Middle frontal gyrus (tissue), 1 donor: ENCODE measurements at regions not wholly inside any gene's neighbourhood (a gene's known extent, or its start where the extent isn't known, plus 50 kb on each side); places are given as distances from the start of the nearest gene placed in this dataset.

Experiments used
- DNase-seq: peaks from one replicate; pipeline ENCODE4 v3.0.0-alpha.2; 2015; ENCODE audit warnings: low spot score; ENCODE audit errors: extremely low spot score

GRCh38 chr4:41318839-41319530 is 62.3 kb downstream of the UCHL1 start:
- DNase-seq, result no peak

DNA sequence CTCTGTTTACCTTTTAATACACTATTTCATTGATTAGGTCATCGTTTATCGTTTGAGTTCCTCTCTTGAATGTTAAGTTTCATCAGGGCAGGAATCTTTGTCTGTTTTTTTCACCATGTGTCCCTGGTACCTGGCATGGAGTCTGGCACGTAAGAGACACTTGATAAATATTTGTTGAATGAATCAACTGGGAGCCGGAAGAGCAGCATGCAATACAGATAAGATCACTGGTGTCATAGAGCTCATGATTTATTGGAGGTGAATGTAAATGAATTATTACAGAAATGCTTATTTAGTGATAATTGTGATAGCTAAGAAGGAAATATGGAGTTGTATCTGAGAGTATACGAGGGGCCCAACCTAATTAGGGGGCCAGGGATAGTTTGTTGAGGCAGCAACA is 62.8 kb downstream of the UCHL1 start:
- DNase-seq, result no peak

DNA sequence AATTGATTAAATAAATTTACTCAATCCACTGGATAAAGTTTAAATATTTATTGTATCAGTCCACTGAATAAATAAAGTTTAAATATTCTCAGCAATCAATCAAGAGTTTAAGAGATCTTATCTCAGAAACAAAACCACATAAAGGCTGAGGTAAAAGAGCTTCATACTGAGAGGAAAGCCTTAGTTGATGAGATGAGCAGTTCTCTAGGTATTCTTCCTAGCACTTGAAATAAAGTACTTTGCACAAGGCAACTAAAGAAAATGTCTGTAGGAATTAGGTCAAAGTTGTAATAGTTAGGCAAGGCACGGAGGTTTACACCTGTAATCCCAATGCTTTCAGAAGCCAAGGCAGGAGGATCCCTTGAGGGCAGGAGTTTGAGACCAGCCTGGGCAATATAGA is 63.5 kb downstream of the UCHL1 start:
- DNase-seq, result no peak

GRCh38 chr4:41320786-41321185 is 64.1 kb downstream of the UCHL1 start:
- no peak for DNase-seq

- no peak for DNase-seq
Measured at GRCh38 chr4:41321216-41321945, 64.7 kb downstream of the UCHL1 start.

DNA sequence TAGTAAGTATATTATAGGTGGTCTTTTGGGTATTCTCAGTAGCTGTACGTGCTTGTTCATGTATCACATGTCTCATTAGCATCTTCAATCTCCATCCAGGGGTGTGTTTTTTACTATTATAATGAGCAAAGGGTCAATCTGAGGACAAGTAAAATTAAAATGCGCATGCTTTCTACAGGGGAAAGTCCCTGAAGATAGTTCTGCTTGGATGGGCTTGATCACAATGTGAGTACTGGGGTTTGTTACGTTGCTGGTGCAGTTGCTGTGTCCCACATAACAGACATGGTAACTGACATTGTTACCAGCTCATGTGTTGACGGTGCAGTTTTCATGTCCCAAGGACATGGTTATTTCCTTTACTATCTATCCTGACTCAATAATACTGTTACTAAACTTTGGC is 65.9 kb downstream of the UCHL1 start:
- DNase-seq, result no peak

- no peak for DNase-seq
Measured at GRCh38 chr4:41323179-41323578, 66.5 kb downstream of the UCHL1 start.

DNA sequence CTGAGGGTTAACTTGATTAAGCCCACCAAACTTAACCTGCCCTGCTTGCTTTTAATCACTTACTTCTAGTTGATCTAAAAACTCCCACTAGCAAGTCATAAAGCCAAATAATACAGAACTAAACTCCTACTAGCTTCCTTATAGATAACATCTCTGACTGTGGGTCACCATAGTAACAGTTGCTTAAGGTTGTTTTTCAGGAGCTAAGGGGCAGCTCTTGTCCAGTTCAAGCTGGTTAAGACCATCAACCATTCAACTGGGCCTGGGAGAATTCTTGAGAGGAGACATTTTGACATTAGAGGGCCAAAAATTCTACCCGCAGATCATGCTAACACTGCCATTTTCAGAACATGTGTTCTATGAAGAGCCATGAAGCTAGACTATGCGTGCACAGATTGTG is 67.0 kb downstream of the UCHL1 start:
- DNase-seq, result no peak

DNA sequence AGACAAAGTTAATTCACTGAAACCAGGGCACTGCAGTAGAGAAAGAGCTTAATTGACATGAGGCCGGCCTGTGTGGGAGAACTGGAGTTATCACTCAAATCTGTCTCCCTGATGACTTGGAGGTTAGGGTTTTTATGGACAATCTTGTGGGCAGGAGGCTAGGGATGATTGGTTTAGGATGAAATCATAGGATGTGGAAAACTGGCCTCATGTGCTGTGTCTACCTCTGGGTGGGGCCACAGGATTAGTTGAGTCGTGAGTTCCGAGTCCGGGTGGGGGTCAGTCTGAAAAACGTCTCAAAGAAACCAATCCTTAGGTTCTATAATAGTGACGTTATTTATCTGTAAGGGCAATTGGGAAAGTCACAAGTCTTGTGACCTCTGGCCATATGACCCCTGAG is 68.1 kb downstream of the UCHL1 start:
- DNase-seq, result no peak

DNA sequence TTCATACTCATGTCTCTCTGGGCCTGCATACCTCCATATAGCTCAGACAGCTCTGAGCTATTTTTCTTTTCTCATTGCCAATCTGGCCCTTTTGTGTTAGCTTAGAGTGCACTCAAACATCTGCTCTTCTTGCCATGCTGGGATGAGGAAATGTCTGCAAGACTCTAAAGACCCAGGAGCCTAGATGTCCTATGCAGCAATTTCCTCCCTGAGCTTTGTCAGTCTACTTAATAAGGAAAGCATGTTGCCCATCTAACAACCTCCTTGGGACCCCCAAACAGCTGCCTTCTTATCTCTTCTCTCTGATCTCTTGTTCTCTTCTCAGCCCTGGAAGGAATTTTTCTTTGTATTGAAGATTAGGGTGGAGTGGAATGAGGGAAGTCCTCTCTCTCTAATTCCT is 69.2 kb downstream of the UCHL1 start:
- no peak for DNase-seq

GRCh38 chr4:41326776-41327175 is 70.0 kb downstream of the UCHL1 start:
- DNase-seq, result no peak

GRCh38 chr4:41327770-41328169 is 71.0 kb downstream of the UCHL1 start:
- DNase-seq, result no peak

DNA sequence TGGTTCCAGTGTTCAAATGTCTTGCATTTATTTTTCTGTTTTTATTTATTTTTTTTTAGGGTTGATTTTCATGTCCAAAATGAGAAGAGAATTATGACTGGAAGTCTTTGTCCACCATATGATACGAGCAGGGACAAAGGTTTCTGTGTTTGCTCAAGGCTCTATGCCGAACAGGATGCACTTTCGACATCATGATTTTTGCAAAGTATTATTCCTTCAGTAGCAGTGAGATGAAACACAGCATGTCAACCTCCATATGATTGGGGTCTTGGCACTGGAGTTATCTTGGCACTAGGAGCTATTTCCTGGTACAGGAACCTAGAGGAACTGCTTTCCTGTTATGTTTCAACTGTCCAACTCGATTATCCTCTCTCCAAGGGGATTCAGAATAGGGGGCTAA is 72.6 kb downstream of the UCHL1 start:
- DNase-seq, result no peak

- DNase-seq, result no peak
Measured at GRCh38 chr4:41331224-41331623, 74.5 kb downstream of the UCHL1 start.

DNA sequence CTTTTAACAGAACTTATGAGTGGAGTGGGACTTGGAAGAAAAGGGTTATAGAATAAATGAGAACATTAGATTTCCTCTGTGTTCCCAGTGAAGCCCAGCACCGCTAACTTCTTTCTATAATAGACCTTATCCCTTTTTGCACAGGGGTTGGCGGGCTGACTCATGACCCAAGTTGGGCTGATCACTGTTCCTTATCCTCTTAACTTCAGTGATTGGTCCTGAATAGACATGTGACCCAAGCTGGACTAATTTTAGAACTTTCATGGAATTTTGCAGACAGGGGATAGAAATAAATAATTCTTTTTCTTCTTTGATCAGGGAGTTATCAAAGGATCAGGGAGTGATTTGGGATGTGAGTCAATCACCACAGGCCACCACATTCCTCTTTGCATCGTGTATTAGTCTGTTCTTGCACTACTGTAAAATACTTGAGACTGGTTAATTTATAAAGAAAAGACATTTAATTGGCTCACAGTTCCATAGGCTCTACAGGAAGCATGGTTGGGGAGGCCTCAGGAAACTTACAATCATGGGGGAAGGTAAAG is 75.9 kb downstream of the UCHL1 start:
- DNase-seq, result no peak

- no peak for DNase-seq
Measured at GRCh38 chr4:41334182-41334581, 77.5 kb downstream of the UCHL1 start.

DNA sequence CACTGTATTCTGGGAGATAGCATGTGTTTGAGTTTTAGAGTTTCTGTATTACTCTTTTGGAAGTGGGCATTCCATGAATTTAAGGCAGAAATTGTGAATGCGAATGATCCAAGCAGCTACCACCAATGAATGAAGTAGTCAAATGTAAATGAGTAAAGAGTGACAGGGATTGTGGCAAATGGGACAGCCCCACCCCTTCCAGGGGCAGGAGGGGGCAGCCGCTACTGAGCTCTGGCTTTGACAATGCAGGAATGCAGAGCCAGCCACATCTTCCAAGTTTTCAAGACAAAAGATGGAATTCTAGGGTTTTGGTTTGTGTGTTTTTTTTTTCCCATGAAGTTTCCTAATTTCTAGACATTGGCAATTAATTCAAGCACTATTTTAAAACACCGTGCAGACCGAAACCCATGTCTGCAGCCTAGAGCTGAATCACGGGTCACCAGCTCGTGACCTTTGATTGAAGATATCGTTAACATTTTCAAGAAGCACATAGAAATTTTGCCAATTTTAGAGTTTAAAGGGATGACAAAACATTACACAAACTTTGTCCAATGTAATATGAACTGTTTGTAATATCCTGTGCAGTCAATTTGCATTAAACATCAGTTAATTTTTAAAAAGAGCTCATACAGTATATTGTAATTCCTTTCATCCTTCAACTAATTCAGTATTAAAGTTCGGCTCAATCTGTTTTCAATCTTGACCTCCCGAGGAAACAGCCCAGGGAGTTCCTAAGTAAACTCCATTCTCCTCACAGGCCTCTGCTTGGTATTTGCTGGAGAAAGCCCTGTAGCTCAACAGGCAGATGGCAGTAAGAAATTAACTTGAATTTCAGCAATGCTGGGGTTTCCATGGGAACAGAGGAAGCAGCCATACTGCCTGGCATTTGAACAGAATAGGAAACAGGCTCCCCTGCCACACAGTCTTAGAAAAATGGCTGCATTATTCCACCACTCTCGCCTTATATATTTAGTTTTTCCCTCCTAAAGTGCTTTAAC is 83.4 kb downstream of the UCHL1 start:
- peak; percentile 70 for DNase-seq

- DNase-seq, result no peak
Measured at GRCh38 chr4:41346306-41347061, 89.8 kb downstream of the UCHL1 start.

DNA sequence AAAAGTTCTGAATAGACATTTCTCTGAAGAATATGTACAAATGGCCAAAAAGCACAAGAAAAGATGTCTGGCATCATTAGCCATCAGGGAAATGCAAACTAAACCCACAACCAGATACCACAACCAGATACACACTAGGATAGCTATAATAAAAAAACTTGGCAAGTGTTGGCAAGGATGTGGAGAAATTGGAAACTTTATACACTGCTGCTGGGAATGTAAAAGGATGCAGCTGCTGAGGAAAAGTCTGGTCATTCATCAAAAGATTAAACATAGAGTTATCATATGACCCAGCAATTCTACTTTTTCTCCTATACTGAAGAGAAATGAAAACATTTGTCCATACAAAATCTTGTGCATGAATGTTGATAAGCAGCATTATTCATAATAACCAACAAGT is 92.3 kb downstream of the UCHL1 start:
- no peak for DNase-seq

DNA sequence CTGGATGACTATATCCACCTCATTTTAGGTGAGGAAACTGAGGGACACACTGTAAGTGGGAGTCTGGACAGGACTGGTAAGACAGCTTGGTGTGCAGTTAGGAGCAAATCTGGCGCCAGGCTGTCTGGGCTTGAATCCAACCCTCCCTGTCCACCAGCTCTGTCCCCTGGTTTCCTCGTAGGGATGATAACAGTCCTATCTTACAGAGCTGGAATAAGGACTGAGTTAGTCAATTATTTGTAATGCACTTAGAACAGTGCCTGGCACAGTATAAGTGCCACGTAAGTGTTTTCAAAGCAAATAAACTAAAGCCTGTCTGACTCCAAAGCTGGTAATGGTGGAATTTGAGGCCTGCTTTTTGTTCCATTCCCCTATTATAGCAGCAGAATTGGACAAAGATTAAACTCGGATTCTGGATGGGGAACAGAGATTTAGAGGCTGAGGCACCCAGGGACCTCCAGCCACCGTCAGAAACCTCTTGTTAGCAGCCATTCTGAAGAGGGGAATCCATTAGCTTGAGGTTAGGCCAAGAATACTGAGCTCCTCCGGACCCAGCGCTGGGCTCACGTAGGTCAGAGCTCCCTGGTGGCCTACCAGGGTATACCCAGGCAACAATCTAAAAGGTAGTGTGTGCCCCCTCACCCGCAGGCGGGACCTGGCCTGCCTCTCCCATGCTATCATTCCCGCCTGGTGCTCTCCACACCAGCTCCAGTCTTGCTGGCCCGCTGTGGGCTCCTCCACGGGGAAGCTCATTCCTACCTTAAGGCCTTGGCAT is 102.1 kb downstream of the UCHL1 start:
- DNase-seq, result no peak
